NCI-H146 treated with DMSO at 0.1 percent for 48 hours (cell line): ENCODE measurements at regions not wholly inside any gene's neighbourhood (a gene's known extent, or its start where the extent isn't known, plus 50 kb on each side); places are given as distances from the start of the nearest gene placed in this dataset.

Source experiments
- DNase-seq: peaks from one replicate; lab custom pipeline; 2025; ENCODE audit not compliant: unreplicated experiment; lab: John Stamatoyannopoulos, UW

- DNase-seq, result no peak
These were observed 533.1 kb upstream of the CDH4 start for GRCh38 chr20:60718743-60719480.

GRCh38 chr20:60725311-60725906, 526.7 kb upstream of the CDH4 start:
- DNase-seq, result no peak

- DNase-seq, result no peak
These were observed 524.6 kb upstream of the CDH4 start for GRCh38 chr20:60727425-60727824.

DNA sequence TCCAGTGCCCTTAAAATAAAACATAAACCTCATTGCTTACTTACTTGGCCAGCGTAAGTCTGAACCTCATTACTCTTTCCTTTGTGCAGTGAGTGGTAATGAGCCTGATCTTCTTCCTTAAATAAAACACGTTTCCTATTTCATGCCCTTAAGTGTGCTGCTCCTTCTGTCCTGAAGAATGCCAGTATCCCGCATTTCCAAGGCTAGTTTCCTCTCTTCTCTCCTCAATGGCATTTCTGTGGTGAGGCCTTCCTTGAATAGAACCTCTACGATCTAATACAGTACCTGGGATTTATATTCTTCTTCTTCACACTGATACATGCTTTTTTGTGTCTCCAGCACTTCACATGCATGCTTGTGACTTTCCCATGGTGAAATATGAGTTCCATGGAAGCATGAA, 523.4 kb upstream of the CDH4 start:
- no peak for DNase-seq

GRCh38 chr20:60729135-60729900, 522.7 kb upstream of the CDH4 start:
- DNase-seq, result no peak

DNA sequence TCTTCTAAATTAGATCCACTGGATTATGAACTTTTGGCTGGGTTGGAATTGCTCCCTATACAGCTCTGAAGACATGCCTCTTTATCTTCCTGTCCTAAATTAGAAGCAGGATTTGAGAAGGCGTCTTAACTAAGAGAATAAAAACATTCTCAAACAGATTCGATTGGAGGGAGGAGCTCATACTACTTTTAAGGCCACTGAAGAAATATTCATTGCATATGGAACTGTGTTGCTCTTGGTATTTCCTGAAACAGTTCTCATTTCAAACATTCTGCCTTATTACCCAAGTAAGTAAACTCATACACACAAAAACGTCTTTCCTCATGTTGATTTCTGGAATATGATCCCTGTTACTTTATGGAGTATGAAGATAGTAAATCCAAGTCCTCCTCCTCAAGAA, 519.7 kb upstream of the CDH4 start:
- no peak for DNase-seq

DNA sequence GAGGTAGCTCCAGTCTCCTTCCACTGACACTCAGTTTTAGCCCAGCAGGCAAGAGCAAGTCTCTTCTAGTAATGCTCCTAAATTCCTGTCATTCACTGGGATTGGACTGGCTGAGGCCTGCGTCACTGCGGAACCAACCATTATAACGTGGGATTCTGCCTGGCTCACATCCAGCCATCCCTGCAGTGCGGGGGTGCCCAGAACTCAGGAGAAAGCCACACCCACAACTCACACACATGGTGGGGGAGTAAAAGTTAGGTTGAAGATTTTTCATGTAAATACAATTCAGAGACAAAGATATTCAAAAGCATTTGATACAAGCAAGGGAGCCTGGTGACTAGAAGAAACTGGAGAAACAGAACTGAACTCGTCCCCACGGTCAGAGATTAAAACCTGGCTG, 504.0 kb upstream of the CDH4 start:
- no peak for DNase-seq

- no peak for DNase-seq
These were observed 502.1 kb upstream of the CDH4 start for GRCh38 chr20:60749804-60750602.

DNA sequence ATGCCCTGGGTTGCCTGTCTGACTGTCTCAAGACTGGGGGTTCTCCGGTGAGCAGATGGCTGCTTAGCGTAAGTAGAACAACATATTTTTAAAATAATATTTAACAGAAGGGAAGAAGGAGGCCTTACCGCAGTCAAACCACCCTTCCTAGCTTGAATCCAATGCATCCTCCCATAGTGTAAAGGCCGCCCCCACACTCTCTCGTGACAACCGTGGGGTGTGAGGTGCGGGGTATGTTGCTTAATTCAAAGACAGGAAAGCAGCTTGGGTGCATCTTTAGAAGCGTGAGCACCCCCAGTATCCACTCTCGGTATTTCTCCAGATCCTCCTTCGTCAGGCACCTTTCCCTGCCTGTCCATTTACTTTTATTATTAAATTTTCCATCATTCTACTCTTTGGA, 501.2 kb upstream of the CDH4 start:
- DNase-seq, result no peak

DNA sequence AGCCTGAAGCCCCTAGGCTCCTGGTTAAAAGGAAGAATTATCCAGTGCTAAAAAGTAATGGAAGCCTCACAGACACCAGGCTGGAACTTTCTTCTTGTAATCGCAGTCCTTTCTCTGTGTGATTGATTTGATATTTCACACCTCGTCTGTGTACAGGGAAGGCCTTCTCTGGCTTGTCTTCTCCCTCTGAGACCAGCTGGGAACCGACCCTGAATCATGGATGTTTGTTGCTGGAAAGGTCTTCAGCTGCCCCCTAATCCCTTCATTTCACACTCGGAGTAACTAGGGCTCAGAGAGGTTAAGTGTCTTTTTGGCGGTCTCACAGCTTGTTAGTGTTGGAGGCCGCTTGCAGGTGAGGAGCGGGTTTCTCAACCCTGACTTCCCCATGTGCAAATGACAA, 500.2 kb upstream of the CDH4 start:
- DNase-seq, result no peak

DNA sequence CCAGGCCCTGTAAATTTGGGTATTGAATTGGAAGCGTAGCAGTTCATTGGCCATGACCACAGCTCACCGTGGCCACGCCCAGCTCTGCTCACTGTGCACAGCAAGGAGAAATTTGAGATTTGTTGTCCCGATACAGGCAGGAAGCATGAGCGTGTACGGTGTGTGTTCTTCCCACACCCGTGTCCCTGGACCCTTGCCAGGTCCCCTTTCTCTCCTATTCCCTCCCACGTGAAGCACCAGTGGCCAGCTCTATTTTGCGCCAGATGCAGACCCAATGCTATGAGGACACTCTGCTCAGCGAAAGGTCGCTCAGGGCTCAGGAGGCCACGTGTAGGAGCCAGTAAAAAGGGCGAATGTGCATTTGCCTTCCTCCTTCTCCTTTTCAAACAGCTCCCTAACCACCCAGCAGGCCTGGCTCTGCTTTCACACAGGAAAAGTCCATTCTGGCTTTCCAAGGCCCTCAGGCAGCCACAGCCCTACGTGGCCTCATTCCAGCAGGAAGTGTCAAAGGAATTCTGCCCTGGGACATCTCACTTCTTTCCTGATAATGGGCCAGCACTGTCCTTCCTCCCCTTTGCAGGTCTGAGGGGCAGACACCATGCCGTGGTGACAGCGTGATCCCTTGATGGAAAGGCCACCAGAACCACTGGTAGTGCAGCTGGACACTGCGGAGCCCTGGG, 499.2 kb upstream of the CDH4 start:
- no peak for DNase-seq

GRCh38 chr20:60754856-60755255, 497.2 kb upstream of the CDH4 start:
- DNase-seq, result no peak

GRCh38 chr20:60759651-60760050, 492.4 kb upstream of the CDH4 start:
- no peak for DNase-seq

- no peak for DNase-seq
These were observed 491.6 kb upstream of the CDH4 start for GRCh38 chr20:60760256-60761000.

DNA sequence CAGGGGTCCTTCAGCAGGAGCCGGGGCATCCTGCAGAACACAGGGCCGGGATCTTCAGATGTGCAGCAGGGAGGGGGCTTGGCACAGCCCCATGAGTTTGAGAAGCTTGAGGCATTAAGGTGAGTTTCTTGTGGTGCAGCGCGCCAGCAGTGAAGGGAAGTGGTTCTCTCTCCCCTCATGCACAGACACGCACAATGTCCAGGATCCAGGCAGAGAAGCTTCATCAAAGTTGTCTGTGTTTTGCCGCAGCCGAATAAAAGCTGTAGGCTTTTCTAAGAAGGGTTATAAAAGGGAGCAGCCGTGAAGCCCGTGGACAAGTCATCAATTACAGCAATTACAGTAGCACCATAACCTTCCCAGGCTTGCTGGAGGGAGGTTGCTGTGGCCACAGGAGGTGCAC, 491.0 kb upstream of the CDH4 start:
- no peak for DNase-seq

DNA sequence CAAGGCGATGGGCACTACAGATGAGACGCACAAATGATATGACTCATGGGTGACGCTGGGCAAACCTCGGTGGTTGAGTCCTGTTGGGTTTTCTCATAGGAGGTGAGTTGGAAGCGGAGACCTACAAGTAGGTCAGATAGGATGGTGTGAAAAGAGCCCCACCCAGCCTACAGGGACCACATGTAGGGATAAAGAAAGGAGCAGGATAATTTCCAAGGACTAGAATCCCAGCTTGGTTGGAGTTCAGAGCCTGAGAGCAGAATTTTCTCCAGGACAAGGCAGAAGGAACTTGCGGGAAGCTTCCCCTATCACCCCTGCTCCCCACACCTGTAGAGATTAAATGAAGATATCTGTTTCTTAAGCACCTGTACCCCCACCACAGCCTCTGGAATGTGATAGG, 489.7 kb upstream of the CDH4 start:
- no peak for DNase-seq

- no peak for DNase-seq
These were observed 487.7 kb upstream of the CDH4 start for GRCh38 chr20:60764328-60764727.

DNA sequence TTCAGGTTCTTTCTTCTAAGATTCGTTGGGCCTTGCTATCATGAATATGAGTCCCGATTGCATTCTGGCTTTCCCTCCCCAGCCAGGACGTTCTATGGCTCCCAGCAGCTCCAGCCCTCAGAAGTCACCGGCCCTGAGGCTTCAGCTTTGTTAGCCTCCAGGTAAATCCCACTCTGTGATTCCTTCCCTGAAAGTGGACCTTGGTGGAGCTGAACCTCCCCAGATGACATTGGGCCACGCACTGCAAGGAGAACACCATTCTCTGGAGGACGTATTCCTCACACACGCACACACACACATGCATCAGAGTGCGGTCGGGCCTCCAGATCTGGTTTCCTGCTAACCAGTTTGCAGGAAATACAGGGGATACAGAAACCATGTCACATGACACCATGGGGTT, 487.3 kb upstream of the CDH4 start:
- no peak for DNase-seq

- no peak for DNase-seq
These were observed 486.1 kb upstream of the CDH4 start for GRCh38 chr20:60765821-60766403.

- DNase-seq, result no peak
These were observed 483.8 kb upstream of the CDH4 start for GRCh38 chr20:60768216-60768615.
